ENCODE measurements at regions not wholly inside any gene's neighbourhood (a gene's known extent, or its start where the extent isn't known, plus 50 kb on each side); places are given as distances from the start of the nearest gene placed in this dataset.
A peak's percentile ranks its signal among the peaks of the same experiment; 100 is the strongest.

GRCh38 chr7:149713061-149713730, 60.2 kb downstream of the ZNF467 start:
- no peak overlapping the region for H2BK15ac ChIP-seq (ENCODE audit: low read length)
- H2BK120ac ChIP-seq (replicated peaks; ENCODE audit: low read depth, low read length) = no peak overlapping the region
- peak overlapping the region in 1 of 2 experiments; percentile 80; a peak in 2 of 4 replicates for H3K4me2 ChIP-seq (ENCODE audit: insufficient read depth in 1 of 2, low read depth in 2 of 2, low read length in 2 of 2)
- H3K9ac ChIP-seq (replicated peaks in 1 of 4; ENCODE audit: extremely low read depth in 1 of 4, low read depth in 3 of 4, low read length in 3 of 4) = no peak overlapping the region
- H3K79me1 ChIP-seq (ENCODE audit: low read depth, low read length) = peaks cover 14% of the 10 kb centered on the region
- no peak overlapping the region for H2AFZ ChIP-seq (ENCODE audit: low read length)
- H2BK20ac ChIP-seq (ENCODE audit: low read length) = no peak overlapping the region
- H2BK5ac ChIP-seq (ENCODE audit: low read depth, low read length) = no peak overlapping the region
- no peak overlapping the region for H2BK12ac ChIP-seq (ENCODE audit: low read depth, low read length)
- no peak for FAIRE-seq
- no peak overlapping the region for H3K14ac ChIP-seq (ENCODE audit: insufficient read length)
- H4K20me1 ChIP-seq (replicated peaks in 1 of 2; ENCODE audit: control insufficient read depth in 1 of 2, insufficient read depth in 2 of 2, low read length in 2 of 2) = peaks cover 0 to 8% of the 10 kb centered on the region in 2 experiments
- no peak overlapping the region for H3K27ac ChIP-seq (ENCODE audit: low read depth, low read length)
- peaks cover 0 to 15% of the 10 kb centered on the region in 2 experiments; a peak in 2 of 4 replicates for H3K79me2 ChIP-seq (ENCODE audit: control insufficient read depth in 1 of 2, insufficient read depth in 2 of 2, low read length in 2 of 2)
- no peak overlapping the region for H4K5ac ChIP-seq (ENCODE audit: insufficient read length, low read depth, low read length)
- no peak overlapping the region for H3K56ac ChIP-seq (replicated peaks; ENCODE audit: insufficient read length, low read depth, low read length)
- H3K18ac ChIP-seq (ENCODE audit: extremely low read depth, low read length) = no peak overlapping the region
- DNase-seq (ENCODE audit: low read depth in 1 of 2, low spot score in 2 of 2) = no peak
- ChIA-PET POLR2A (ENCODE audit: partially characterized antibody) (interaction anchor here (1.3 to 2.0 kb wide), 3 partner anchors 21 to 27 kb away, joined by 3 to 4 read pairs (median 4); no protein-coding TSS in a partner anchor), CTCF (ENCODE audit: partially characterized antibody) (interaction anchor here (0.5 to 3.4 kb wide), 6 partner anchors 9 to 695 kb away, joined by 3 to 13 read pairs (median 6); no protein-coding TSS in a partner anchor)
- H3K4me1 ChIP-seq (replicated peaks in 1 of 4; ENCODE audit: control insufficient read depth in 3 of 4, insufficient read depth in 4 of 4, low read length in 3 of 4) = peaks cover 2 to 14% (median 7%) of the 10 kb centered on the region in 4 experiments
- no peak overlapping the region for H3K23ac ChIP-seq (ENCODE audit: insufficient read length)
- H3K27me3 ChIP-seq (replicated peaks in 1 of 4; ENCODE audit: control insufficient read depth in 3 of 4, extremely low read depth in 1 of 4, insufficient read depth in 3 of 4, low read length in 3 of 4) = peaks cover 0 to 11% (median 7%) of the 10 kb centered on the region in 4 experiments; a peak in 4 of 7 replicates
- H3K9me3 ChIP-seq (ENCODE audit: insufficient read depth in 2 of 2, low read depth in 1 of 2, low read length in 1 of 2) = peaks cover 4 to 5% of the 10 kb centered on the region in 2 experiments; a peak in 2 of 4 replicates
- no peak overlapping the region for H4K91ac ChIP-seq (replicated peaks; ENCODE audit: insufficient read length, low read length)
- H3K36me3 ChIP-seq (ENCODE audit: control insufficient read depth in 2 of 4, insufficient read depth in 4 of 4, low read length in 3 of 4) = no peaks in the 10 kb centered on the region
- H2AK5ac ChIP-seq (ENCODE audit: low read depth, low read length) = no peak overlapping the region
- H3K4me3 ChIP-seq (ENCODE audit: extremely low read depth in 1 of 4, insufficient read depth in 2 of 4, low read depth in 3 of 4, low read length in 4 of 4) = no peak overlapping the region
- WGBS, 2 experiments (ENCODE audit: extremely low coverage in 1 of 2, insufficient coverage in 1 of 2, insufficient read length in 1 of 2, insufficient replicate concordance in 2 of 2, low coverage in 1 of 2, low lambda C conversion rate in 2 of 2, missing lambda C conversion rate in 1 of 2) = 85% methylated on average over 16 of the region's 16 CpGs; no CpG with 5 or more reads in 1 of the 2 experiments
- H3K23me2 ChIP-seq (ENCODE audit: low read depth, low read length) = peaks cover 12% of the 10 kb centered on the region
- no peak overlapping the region for H4K8ac ChIP-seq (ENCODE audit: extremely low read depth, insufficient read depth, low read length)
- H3K4ac ChIP-seq (replicated peaks; ENCODE audit: insufficient read length, low read depth, low read length) = no peak overlapping the region
- TF ChIP-seq TEAD4 (IDR thresholded peaks at IDR 0.05; ENCODE audit: low read depth, low read length) (no peak), JUN (IDR thresholded peaks at IDR 0.05; ENCODE audit: low read depth, low read length) (no peak), ZNF274 (IDR thresholded peaks at IDR 0.05; ENCODE audit: borderline replicate concordance, extremely low read depth, low read length) (no peak), CHD1 (IDR thresholded peaks at IDR 0.05; ENCODE audit: low read depth, low read length) (no peak), BACH1 (IDR thresholded peaks at IDR 0.05; ENCODE audit: low read length) (no peak), MAFK (IDR thresholded peaks at IDR 0.05; ENCODE audit: low read depth, low read length) (no peak), MAX (IDR thresholded peaks at IDR 0.05) (no peak), NANOG (IDR thresholded peaks at IDR 0.05; ENCODE audit: insufficient read depth, low read depth, low read length, poor library complexity, severe bottlenecking) (no peak), HDAC2 (IDR thresholded peaks at IDR 0.05; ENCODE audit: borderline replicate concordance in 1 of 2, low read depth in 2 of 2, low read length in 2 of 2) (no peak), CHD2 (IDR thresholded peaks at IDR 0.05; ENCODE audit: low read length) (no peak), USF2 (IDR thresholded peaks at IDR 0.05; ENCODE audit: low read length) (no peak)

Measured in H1 (cell line).